Endodermal cell (in vitro differentiated cells): ENCODE measurements at regions not wholly inside any gene's neighbourhood (a gene's known extent, or its start where the extent isn't known, plus 50 kb on each side); places are given as distances from the start of the nearest gene placed in this dataset.

Experiments
- DNase-seq: peaks from one replicate; pipeline ENCODE4 v3.0.0-alpha.2; 2017
- H3K27ac ChIP-seq: 2 replicates; pipeline ENCODE4 v1.5.1; 2013; ENCODE audit warnings: mild to moderate bottlenecking, low read depth, low read length, moderate library complexity
- H3K27me3 ChIP-seq: 2 replicates; pipeline ENCODE4 v1.6.1; 2013; ENCODE audit warnings: mild to moderate bottlenecking, low read length, moderate library complexity; ENCODE audit not compliant: insufficient read depth, control insufficient read depth, poor library complexity, severe bottlenecking
- H3K36me3 ChIP-seq: 2 replicates; pipeline ENCODE4 v1.7.0; 2013; ENCODE audit warnings: mild to moderate bottlenecking, low read length, moderate library complexity; ENCODE audit not compliant: control insufficient read depth, insufficient read depth
- H3K4me1 ChIP-seq: one replicate; pipeline ENCODE4 v1.7.0; 2013; ENCODE audit warnings: low read length; ENCODE audit not compliant: control insufficient read depth, insufficient read depth
- H3K4me3 ChIP-seq: 2 replicates; pipeline ENCODE4 v1.5.1; 2013; ENCODE audit warnings: mild to moderate bottlenecking, low read length, moderate library complexity
- H3K9ac ChIP-seq: 2 replicates; pipeline ENCODE4 v1.6.1; 2013; ENCODE audit warnings: mild to moderate bottlenecking, low read length, moderate library complexity; ENCODE audit not compliant: poor library complexity, severe bottlenecking; ENCODE audit errors: extremely low read depth
- H3K9me3 ChIP-seq: 2 replicates; pipeline ENCODE4 v1.6.1; 2013; ENCODE audit warnings: mild to moderate bottlenecking, low read length, moderate library complexity; ENCODE audit not compliant: control insufficient read depth
- H3K27ac Mint-ChIP-seq: 2 replicates; pipeline ENCODE4 v1.8.0; 2020; ENCODE audit warnings: mixed read lengths
- H3K27me3 Mint-ChIP-seq: 2 replicates; pipeline ENCODE4 v1.8.0; 2021; ENCODE audit warnings: mild to moderate bottlenecking, mixed read lengths; ENCODE audit not compliant: insufficient read depth
- H3K36me3 Mint-ChIP-seq: 2 replicates; pipeline ENCODE4 v1.8.0; 2020; ENCODE audit warnings: low read depth, mixed read lengths
- H3K4me1 Mint-ChIP-seq: 2 replicates; pipeline ENCODE4 v1.8.0; 2020; ENCODE audit warnings: mixed read lengths
- H3K4me3 Mint-ChIP-seq: 2 replicates; pipeline ENCODE4 v1.8.0; 2020; ENCODE audit warnings: mild to moderate bottlenecking, moderate library complexity, mixed read lengths
- H3K9me3 Mint-ChIP-seq: 2 replicates; pipeline ENCODE4 v1.8.0; 2020; ENCODE audit warnings: mild to moderate bottlenecking, mixed read lengths
- CTCF ChIP-seq: fragments of 200-600 bp; sonication (generic); conservative IDR thresholded peaks from 2 replicates; pipeline ENCODE4 v1.5.0; 2021; ENCODE audit warnings: antibody characterized with exemption, mild to moderate bottlenecking
- WGBS, 2 experiments: methylation state at CpG; one replicate each; pipeline versions ENCODE4 v1.1.5 to v1.1.7; 2013; ENCODE audit warnings: missing lambda C conversion rate in 2 of 2, mixed read lengths in 1 of 2; ENCODE audit not compliant: insufficient coverage in 1 of 2, insufficient read length in 1 of 2; 5-methylcytosine and 5-hydroxymethylcytosine counted together

GRCh38 chr4:57774171-57774570 is 664.0 kb upstream of the IGFBP7 start:
- Mint-ChIP-seq H3K27me3 (no peaks in the 10 kb centered on the region), H3K4me1 (no peaks in the 10 kb centered on the region), H3K4me3 (no peak overlapping the region), H3K27ac (no peak overlapping the region), H3K36me3 (no peaks in the 10 kb centered on the region), H3K9me3 (no peaks in the 10 kb centered on the region)
- Histone ChIP-seq H3K36me3 (no peaks in the 10 kb centered on the region), H3K4me3 (no peak overlapping the region), H3K27ac (no peak overlapping the region), H3K4me1 (no peaks in the 10 kb centered on the region), H3K9me3 (no peaks in the 10 kb centered on the region), H3K9ac (no peak overlapping the region), H3K27me3 (no peaks in the 10 kb centered on the region)
- no peak for TF ChIP-seq CTCF
- DNase-seq: no peak

GRCh38 chr4:57766341-57766740 is 656.2 kb upstream of the IGFBP7 start:
- no peak overlapping the region for H3K9ac ChIP-seq
- no peak overlapping the region for H3K27ac ChIP-seq
- Mint-ChIP-seq H3K9me3 (peaks cover 12% of the 10 kb centered on the region), H3K27me3 (no peaks in the 10 kb centered on the region), H3K36me3 (no peaks in the 10 kb centered on the region), H3K27ac (no peak overlapping the region), H3K4me1 (no peaks in the 10 kb centered on the region), H3K4me3 (no peak overlapping the region)
- 97 to 100% methylated on average over 1 of the region's 1 CpG for WGBS, 2 experiments
- no peaks in the 10 kb centered on the region for H3K9me3 ChIP-seq
- no peak for TF ChIP-seq CTCF
- no peaks in the 10 kb centered on the region for H3K27me3 ChIP-seq
- no peak overlapping the region for H3K4me3 ChIP-seq
- no peaks in the 10 kb centered on the region for H3K36me3 ChIP-seq
- H3K4me1 ChIP-seq: no peaks in the 10 kb centered on the region
- DNase-seq: no peak

- Mint-ChIP-seq H3K36me3 (no peaks in the 10 kb centered on the region), H3K4me3 (no peak overlapping the region), H3K9me3 (peaks cover 12% of the 10 kb centered on the region), H3K4me1 (no peaks in the 10 kb centered on the region), H3K27me3 (no peaks in the 10 kb centered on the region), H3K27ac (no peak overlapping the region)
- Histone ChIP-seq H3K9me3 (no peaks in the 10 kb centered on the region), H3K9ac (no peak overlapping the region), H3K4me3 (no peak overlapping the region), H3K27ac (no peak overlapping the region), H3K4me1 (no peaks in the 10 kb centered on the region), H3K27me3 (no peaks in the 10 kb centered on the region), H3K36me3 (no peaks in the 10 kb centered on the region)
- 95 to 100% methylated on average over 5 of the region's 5 CpGs for WGBS, 2 experiments
- DNase-seq: no peak
- no peak for TF ChIP-seq CTCF
These were observed 654.7 kb upstream of the IGFBP7 start for GRCh38 chr4:57764856-57765255.
